SK-N-SH (cell line): ENCODE measurements at regions not wholly inside any gene's neighbourhood (a gene's known extent, or its start where the extent isn't known, plus 50 kb on each side); places are given as distances from the start of the nearest gene placed in this dataset.

ENCODE experiments used
- CTCF ChIA-PET: fragments of 300-600, 350-600 bp; formaldehyde crosslinking; extraction: SDS; loops from one replicate; lab custom pipeline; 2021; lab: Yijun Ruan, JAX
- POLR2A ChIA-PET: fragments of 350-600 bp; sonication (Branson Sonifier 250); formaldehyde crosslinking; extraction: SDS; loops from one replicate; lab custom pipeline; 2020; ENCODE audit warnings: antibody characterized with exemption, inconsistent platforms; lab: Yijun Ruan, JAX
- DNase-seq: peaks from one replicate; pipeline ENCODE4 v3.0.0; 2012
- H2AFZ ChIP-seq: fragments of 200-600 bp; sonication (generic); 2 replicates; pipeline ENCODE4 v1.8.1; 2016; ENCODE audit warnings: antibody characterized with exemption, mild to moderate bottlenecking, low read depth
- H3F3A ChIP-seq: fragments of 200-600 bp; sonication (generic); replicated peaks from 2 replicates; pipeline ENCODE3; 2016; ENCODE audit warnings: antibody characterized with exemption, mild to moderate bottlenecking; ENCODE audit not compliant: insufficient read depth
- H3K27ac ChIP-seq, 2 experiments: fragments of 200-500 bp in 1 of 2; fragments of 200-600 bp in 1 of 2; sonication (Bioruptor generic) in 1 of 2; sonication (generic), shearing (Covaris generic) in 1 of 2; 2 replicates each; pipeline versions ENCODE4 v1.5.1 to v1.6.1; 2014 to 2016; ENCODE audit warnings: low read depth in 2 of 2, inconsistent platforms in 1 of 2, low read length in 1 of 2, mild to moderate bottlenecking in 1 of 2, mixed read lengths in 1 of 2
- H3K27me3 ChIP-seq: fragments of 200-600 bp; sonication (generic), shearing (Covaris generic); 2 replicates; pipeline ENCODE4 v1.6.1; 2016; ENCODE audit warnings: mixed run types; ENCODE audit not compliant: insufficient read depth
- H3K36me3 ChIP-seq, 2 experiments: fragments of 200-500 bp in 1 of 2; fragments of 200-600 bp in 1 of 2; sonication (Bioruptor generic) in 1 of 2; sonication (generic) in 1 of 2; replicated peaks in 1 of 2; 2 replicates each; pipeline versions ENCODE3 to v1.5.1; 2014 to 2016; ENCODE audit warnings: low read length in 1 of 2, mild to moderate bottlenecking in 1 of 2; ENCODE audit not compliant: insufficient read depth in 2 of 2, control insufficient read depth in 1 of 2
- H3K4me1 ChIP-seq, 2 experiments: fragments of 200-500 bp in 1 of 2; fragments of 200-600 bp in 1 of 2; sonication (Bioruptor generic) in 1 of 2; sonication (generic), shearing (Covaris generic) in 1 of 2; 2 replicates each; pipeline versions ENCODE4 v1.5.1 to v1.6.1; 2014 to 2016; ENCODE audit warnings: low read depth in 1 of 2, low read length in 1 of 2, mixed run types in 1 of 2; ENCODE audit not compliant: insufficient read depth in 2 of 2, control insufficient read depth in 1 of 2
- H3K4me2 ChIP-seq: fragments of 200-600 bp; sonication (generic), shearing (Covaris generic); 2 replicates; pipeline ENCODE4 v1.6.1; 2017; ENCODE audit warnings: mixed run types
- H3K4me3 ChIP-seq, 2 experiments: fragments of 200-500 bp in 1 of 2; fragments of 200-600 bp in 1 of 2; sonication (Bioruptor generic) in 1 of 2; sonication (generic), shearing (Covaris generic) in 1 of 2; 2 replicates each; pipeline versions ENCODE4 v1.5.1 to v1.8.1; 2014 to 2016; ENCODE audit warnings: low read depth in 2 of 2, inconsistent platforms in 1 of 2, low read length in 1 of 2, mild to moderate bottlenecking in 1 of 2, mixed read lengths in 1 of 2, moderate library complexity in 1 of 2
- H3K79me2 ChIP-seq: fragments of 200-600 bp; sonication (generic); 2 replicates; pipeline ENCODE4 v1.8.1; 2017; ENCODE audit warnings: mild to moderate bottlenecking; ENCODE audit not compliant: insufficient read depth
- H3K9ac ChIP-seq: fragments of 200-600 bp; sonication (generic); 2 replicates; pipeline ENCODE4 v1.6.1; 2017; ENCODE audit warnings: mixed run types
- H3K9me2 ChIP-seq: fragments of 200-600 bp; sonication (generic); 2 replicates; pipeline ENCODE4 v1.6.1; 2017; ENCODE audit warnings: mixed run types
- H3K9me3 ChIP-seq: fragments of 200-600 bp; sonication (generic); 2 replicates; pipeline ENCODE4 v1.6.1; 2017; ENCODE audit warnings: mixed run types, mild to moderate bottlenecking, moderate library complexity
- H4K20me1 ChIP-seq: fragments of 200-600 bp; sonication (generic); 2 replicates; pipeline ENCODE4 v1.6.1; 2017; ENCODE audit warnings: mild to moderate bottlenecking, mixed run types; ENCODE audit not compliant: insufficient read depth
- ELF1 ChIP-seq: IDR thresholded peaks from 2 replicates; pipeline ENCODE4 v1.4.0; 2012
- EP300 ChIP-seq, 2 experiments: IDR thresholded peaks; 2 replicates each; pipeline versions ENCODE4 v1.4.0 to v1.6.1; 2012; ENCODE audit warnings: borderline replicate concordance in 1 of 2, low read depth in 1 of 2, low read length in 1 of 2
- FOSL2 ChIP-seq: IDR thresholded peaks from 2 replicates; pipeline ENCODE4 v1.4.0; 2012; ENCODE audit warnings: low read depth, mild to moderate bottlenecking, moderate library complexity, borderline replicate concordance
- FOXJ3 ChIP-seq: sonication (generic); formaldehyde crosslinking; IDR thresholded peaks from 2 replicates; pipeline ENCODE4 v1.5.1; 2020; ENCODE audit warnings: mild to moderate bottlenecking, missing genetic modification reagents
- GABPA ChIP-seq: IDR thresholded peaks from 2 replicates; pipeline ENCODE4 v1.4.0; 2012; ENCODE audit warnings: low read depth, mild to moderate bottlenecking
- JUND ChIP-seq: IDR thresholded peaks from 2 replicates; pipeline ENCODE4 v1.4.0; 2012
- MAX ChIP-seq: IDR thresholded peaks from 2 replicates; pipeline ENCODE4 v1.4.0; 2012; ENCODE audit warnings: low read depth
- MEF2A ChIP-seq: IDR thresholded peaks from 2 replicates; pipeline ENCODE4 v1.4.0; 2012; ENCODE audit warnings: low read depth, borderline replicate concordance
- PBX3 ChIP-seq: IDR thresholded peaks from 2 replicates; pipeline ENCODE4; 2012
- RAD21 ChIP-seq: IDR thresholded peaks from 2 replicates; pipeline ENCODE4 v1.6.1; 2012; ENCODE audit warnings: mild to moderate bottlenecking, low read length
- RCOR1 ChIP-seq: fragments of 150-350 bp; IDR thresholded peaks from 2 replicates; pipeline ENCODE4 v1.6.1; 2017; ENCODE audit warnings: antibody characterized with exemption, low read length
- RFX5 ChIP-seq: IDR thresholded peaks from 2 replicates; pipeline ENCODE4 v1.6.1; 2012; ENCODE audit warnings: mild to moderate bottlenecking, improper control_type of control experiment, low read length
- RXRA ChIP-seq: IDR thresholded peaks from 2 replicates; pipeline ENCODE4 v1.4.0; 2012; ENCODE audit warnings: low read depth, mild to moderate bottlenecking, borderline replicate concordance
- TAF1 ChIP-seq: IDR thresholded peaks from 2 replicates; pipeline ENCODE4 v1.6.1; 2012; ENCODE audit warnings: low read depth, mild to moderate bottlenecking, low read length, moderate library complexity, borderline replicate concordance
- USF1 ChIP-seq: IDR thresholded peaks from 2 replicates; pipeline ENCODE4 v1.4.0; 2012; ENCODE audit warnings: low read depth, borderline replicate concordance
- YY1 ChIP-seq: IDR thresholded peaks from 2 replicates; pipeline ENCODE4 v1.4.0; 2012; ENCODE audit warnings: low read depth, mild to moderate bottlenecking
- WGBS: methylation state at CpG from one replicate; pipeline ENCODE4 v1.1.6; 2017; ENCODE audit warnings: low lambda C conversion rate; 5-methylcytosine and 5-hydroxymethylcytosine counted together
- TF ChIP-seq, protein P1 (sequence below): fragments of 200-600 bp; sonication (generic); IDR thresholded peaks from 2 replicates; pipeline ENCODE4 v1.6.1; 2017; ENCODE audit warnings: antibody characterized with exemption, mild to moderate bottlenecking, moderate library complexity
- TF ChIP-seq, protein P2 (sequence below): fragments of 150-350 bp; IDR thresholded peaks from 2 replicates; pipeline ENCODE4 v1.6.1; 2016; ENCODE audit warnings: mild to moderate bottlenecking, low read depth, low read length
- TF ChIP-seq, protein P3 (sequence below): IDR thresholded peaks from 2 replicates; pipeline ENCODE4 v1.4.0; 2012; ENCODE audit warnings: low read depth, borderline replicate concordance

GRCh38 chr19:30871979-30872378 lies 477.3 kb downstream of the TSHZ3 start:
- no peak overlapping the region for H3K4me3 ChIP-seq
- TF ChIP-seq, protein P1, sequence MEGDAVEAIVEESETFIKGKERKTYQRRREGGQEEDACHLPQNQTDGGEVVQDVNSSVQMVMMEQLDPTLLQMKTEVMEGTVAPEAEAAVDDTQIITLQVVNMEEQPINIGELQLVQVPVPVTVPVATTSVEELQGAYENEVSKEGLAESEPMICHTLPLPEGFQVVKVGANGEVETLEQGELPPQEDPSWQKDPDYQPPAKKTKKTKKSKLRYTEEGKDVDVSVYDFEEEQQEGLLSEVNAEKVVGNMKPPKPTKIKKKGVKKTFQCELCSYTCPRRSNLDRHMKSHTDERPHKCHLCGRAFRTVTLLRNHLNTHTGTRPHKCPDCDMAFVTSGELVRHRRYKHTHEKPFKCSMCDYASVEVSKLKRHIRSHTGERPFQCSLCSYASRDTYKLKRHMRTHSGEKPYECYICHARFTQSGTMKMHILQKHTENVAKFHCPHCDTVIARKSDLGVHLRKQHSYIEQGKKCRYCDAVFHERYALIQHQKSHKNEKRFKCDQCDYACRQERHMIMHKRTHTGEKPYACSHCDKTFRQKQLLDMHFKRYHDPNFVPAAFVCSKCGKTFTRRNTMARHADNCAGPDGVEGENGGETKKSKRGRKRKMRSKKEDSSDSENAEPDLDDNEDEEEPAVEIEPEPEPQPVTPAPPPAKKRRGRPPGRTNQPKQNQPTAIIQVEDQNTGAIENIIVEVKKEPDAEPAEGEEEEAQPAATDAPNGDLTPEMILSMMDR: no peak
- TF ChIP-seq MAX (no peak), FOSL2 (no peak)
- TF ChIP-seq, all 33 proteins: peak for 0
- H3K27me3 ChIP-seq: no peaks in the 10 kb centered on the region

GRCh38 chr19:30870876-30871275 lies 478.4 kb downstream of the TSHZ3 start:
- POLR2A ChIA-PET: no interaction called here
- DNase-seq: peak; percentile 39
- H3K27me3 ChIP-seq: no peaks in the 10 kb centered on the region
- no peak for TF ChIP-seq FOSL2
- TF ChIP-seq, protein P1: no peak
- no peak for TF ChIP-seq USF1
- TF ChIP-seq RAD21: no peak
- no peak for TF ChIP-seq RXRA
- TF ChIP-seq JUND: no peak
- no peak for TF ChIP-seq ELF1
- TF ChIP-seq, protein P2, sequence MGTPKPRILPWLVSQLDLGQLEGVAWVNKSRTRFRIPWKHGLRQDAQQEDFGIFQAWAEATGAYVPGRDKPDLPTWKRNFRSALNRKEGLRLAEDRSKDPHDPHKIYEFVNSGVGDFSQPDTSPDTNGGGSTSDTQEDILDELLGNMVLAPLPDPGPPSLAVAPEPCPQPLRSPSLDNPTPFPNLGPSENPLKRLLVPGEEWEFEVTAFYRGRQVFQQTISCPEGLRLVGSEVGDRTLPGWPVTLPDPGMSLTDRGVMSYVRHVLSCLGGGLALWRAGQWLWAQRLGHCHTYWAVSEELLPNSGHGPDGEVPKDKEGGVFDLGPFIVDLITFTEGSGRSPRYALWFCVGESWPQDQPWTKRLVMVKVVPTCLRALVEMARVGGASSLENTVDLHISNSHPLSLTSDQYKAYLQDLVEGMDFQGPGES: no peak
- no peak for TF ChIP-seq FOXJ3 (CRISPR knock-in tag)
- no peak for TF ChIP-seq RCOR1
- no peak for TF ChIP-seq MEF2A
- TF ChIP-seq EP300 (IDR thresholded peaks at IDR 0.05; ENCODE audit: borderline replicate concordance in 1 of 2, low read depth in 1 of 2, low read length in 1 of 2): no peak
- TF ChIP-seq RFX5: no peak
- TF ChIP-seq, protein P3, sequence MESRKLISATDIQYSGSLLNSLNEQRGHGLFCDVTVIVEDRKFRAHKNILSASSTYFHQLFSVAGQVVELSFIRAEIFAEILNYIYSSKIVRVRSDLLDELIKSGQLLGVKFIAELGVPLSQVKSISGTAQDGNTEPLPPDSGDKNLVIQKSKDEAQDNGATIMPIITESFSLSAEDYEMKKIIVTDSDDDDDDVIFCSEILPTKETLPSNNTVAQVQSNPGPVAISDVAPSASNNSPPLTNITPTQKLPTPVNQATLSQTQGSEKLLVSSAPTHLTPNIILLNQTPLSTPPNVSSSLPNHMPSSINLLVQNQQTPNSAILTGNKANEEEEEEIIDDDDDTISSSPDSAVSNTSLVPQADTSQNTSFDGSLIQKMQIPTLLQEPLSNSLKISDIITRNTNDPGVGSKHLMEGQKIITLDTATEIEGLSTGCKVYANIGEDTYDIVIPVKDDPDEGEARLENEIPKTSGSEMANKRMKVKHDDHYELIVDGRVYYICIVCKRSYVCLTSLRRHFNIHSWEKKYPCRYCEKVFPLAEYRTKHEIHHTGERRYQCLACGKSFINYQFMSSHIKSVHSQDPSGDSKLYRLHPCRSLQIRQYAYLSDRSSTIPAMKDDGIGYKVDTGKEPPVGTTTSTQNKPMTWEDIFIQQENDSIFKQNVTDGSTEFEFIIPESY: no peak
- TF ChIP-seq TAF1: no peak
- no peak for TF ChIP-seq YY1
- no peak for TF ChIP-seq GABPA
- TF ChIP-seq PBX3: no peak

More at GRCh38 chr19:30871979-30872378, 477.3 kb downstream of the TSHZ3 start:
- Histone ChIP-seq H3K36me3 (no peaks in the 10 kb centered on the region), H3F3A (no peaks in the 10 kb centered on the region), H3K9ac (no peak overlapping the region), H3K9me2 (no peaks in the 10 kb centered on the region), H3K79me2 (no peaks in the 10 kb centered on the region), H3K4me2 (no peak overlapping the region), H3K27ac (no peak overlapping the region), H3K4me1 (peaks cover 0 to 5% of the 10 kb centered on the region in 2 experiments; a peak in 1 of 4 replicates), H4K20me1 (no peaks in the 10 kb centered on the region), H2AFZ (no peak overlapping the region), H3K9me3 (0 out of 2 replicates have a peak, but pooled peaks cover 3% of the 10 kb centered on the region)
- CTCF ChIA-PET: no interaction called here
- WGBS: 17% methylated on average over 4 of the region's 4 CpGs
- POLR2A ChIA-PET: no interaction called here
- DNase-seq: no peak

More at GRCh38 chr19:30870876-30871275, 478.4 kb downstream of the TSHZ3 start:
- Histone ChIP-seq H3K36me3 (no peaks in the 10 kb centered on the region), H3K27ac (no peak overlapping the region), H2AFZ (no peak overlapping the region), H3F3A (no peaks in the 10 kb centered on the region), H3K9me2 (no peaks in the 10 kb centered on the region), H3K79me2 (no peaks in the 10 kb centered on the region), H3K4me1 (peaks cover 0 to 5% of the 10 kb centered on the region in 2 experiments; a peak in 1 of 4 replicates), H3K9ac (no peak overlapping the region), H3K4me2 (no peak overlapping the region), H4K20me1 (no peaks in the 10 kb centered on the region), H3K9me3 (0 out of 2 replicates have a peak, but pooled peaks cover 3% of the 10 kb centered on the region), H3K4me3 (no peak overlapping the region)
- CTCF ChIA-PET: no interaction called here
- 24% methylated on average over 8 of the region's 8 CpGs for WGBS
